A673 (cell line): ENCODE measurements at regions not wholly inside any gene's neighbourhood (a gene's known extent, or its start where the extent isn't known, plus 50 kb on each side); places are given as distances from the start of the nearest gene placed in this dataset.

Experiments
- BruUV-seq: library from RNA; stranded (reverse); fragments of 400-500 nt; replicated peaks from 2 replicates; lab custom pipeline; 2021; lab: Mats Ljungman, UMichigan
- CTCF ChIA-PET: fragments of 300-600 bp; sonication (Branson Sonifier 250); formaldehyde crosslinking; loops from one replicate; lab custom pipeline; 2022; ENCODE audit warnings: antibody characterized with exemption; lab: Charles Lee
- POLR2A ChIA-PET: fragments of 300-600 bp; sonication (Branson Sonifier 250); formaldehyde crosslinking; loops from one replicate; lab custom pipeline; 2022; ENCODE audit warnings: antibody characterized with exemption; ENCODE audit not compliant: low non-redundant PET; lab: Charles Lee
- DNase-seq: peaks from one replicate; pipeline ENCODE4 v3.0.0-alpha.2; 2015; ENCODE audit warnings: low spot score
- H3K27ac ChIP-seq: fragments of 200-600 bp; sonication (generic); 2 replicates; pipeline ENCODE4 v1.5.1; 2016; ENCODE audit warnings: mixed run types, low read depth, mild to moderate bottlenecking, mixed read lengths, antibody characterized with exemption, low read length; ENCODE audit not compliant: poor library complexity, severe bottlenecking
- H3K27me3 ChIP-seq: fragments of 200-600 bp; sonication (generic); replicated peaks from 2 replicates; pipeline ENCODE4 v1.6.1; 2017; ENCODE audit warnings: mixed run types, low read depth, mild to moderate bottlenecking, mixed read lengths, antibody characterized with exemption, low read length; ENCODE audit not compliant: insufficient read depth, poor library complexity
- H3K36me3 ChIP-seq: fragments of 200-600 bp; sonication (generic); 2 replicates; pipeline ENCODE4 v1.6.1; 2016; ENCODE audit warnings: mixed run types, mild to moderate bottlenecking, mixed read lengths, antibody characterized with exemption, low read length; ENCODE audit not compliant: insufficient read depth, poor library complexity, severe bottlenecking
- H3K4me1 ChIP-seq: fragments of 200-600 bp; sonication (generic); 2 replicates; pipeline ENCODE4 v1.6.1; 2017; ENCODE audit warnings: mixed run types, mild to moderate bottlenecking, mixed read lengths, antibody characterized with exemption, low read length; ENCODE audit not compliant: insufficient read depth, poor library complexity, severe bottlenecking
- H3K4me3 ChIP-seq: fragments of 200-600 bp; sonication (generic); 2 replicates; pipeline ENCODE4 v1.5.1; 2016; ENCODE audit warnings: low read depth, mixed run types, mild to moderate bottlenecking, mixed read lengths, low read length; ENCODE audit not compliant: poor library complexity, severe bottlenecking
- H3K9me3 ChIP-seq: fragments of 200-600 bp; sonication (generic); 2 replicates; pipeline ENCODE4 v1.6.1; 2016; ENCODE audit warnings: mixed run types, low read depth, mild to moderate bottlenecking, mixed read lengths, antibody characterized with exemption, low read length; ENCODE audit not compliant: poor library complexity, severe bottlenecking
- EZH2 ChIP-seq: fragments of 200-600 bp; sonication (generic); IDR thresholded peaks from 2 replicates; pipeline ENCODE4 v1.6.1; 2017; ENCODE audit warnings: borderline replicate concordance, low read depth, mild to moderate bottlenecking, mixed read lengths, antibody characterized with exemption, low read length; ENCODE audit not compliant: poor library complexity, severe bottlenecking
- intact Hi-C: fragments of 100-400 bp; cut with micrococcal nuclease; formaldehyde crosslinking; loops from one replicate; pipeline ENCODE4 v1.10.0; 2022; ENCODE audit not compliant: unreplicated experiment
- TF ChIP-seq, protein P1 (sequence below): fragments of 300-800, 200-600 bp; sonication (generic); conservative IDR thresholded peaks from 2 replicates; pipeline ENCODE4 v1.5.1; 2017; ENCODE audit warnings: low read depth, mild to moderate bottlenecking, antibody characterized with exemption, low read length, moderate library complexity, mixed read lengths

DNA sequence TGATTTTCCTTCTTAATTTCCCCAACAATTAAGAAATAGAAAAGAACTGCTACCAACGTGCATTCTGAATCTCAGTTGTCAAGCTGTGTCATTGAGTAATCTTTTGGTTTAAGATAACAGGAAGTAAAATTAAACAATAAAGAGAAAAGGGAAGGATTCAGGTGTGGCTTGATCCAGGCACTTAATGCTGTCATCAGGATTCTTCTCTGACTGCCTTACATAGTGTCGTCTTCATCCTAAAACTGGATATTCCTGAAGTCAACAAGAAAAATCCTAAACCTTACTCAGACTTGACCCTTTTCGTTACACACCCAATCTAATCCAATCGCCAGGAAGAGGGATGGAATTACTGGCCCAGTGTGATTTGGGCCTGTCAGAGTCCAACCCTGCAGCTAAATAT, 443.8 kb downstream of the MED13L start:
- no peaks in the 10 kb centered on the region for H3K36me3 ChIP-seq
- no peak overlapping the region for H3K4me3 ChIP-seq
- no peaks in the 10 kb centered on the region for H3K4me1 ChIP-seq
- H3K9me3 ChIP-seq, result no peaks in the 10 kb centered on the region
- BruUV-seq, result no TSS peak
- ChIA-PET POLR2A (no interaction called here), CTCF (no interaction called here)
- no peak for DNase-seq
- no peaks in the 10 kb centered on the region for H3K27me3 ChIP-seq
- no peak overlapping the region for H3K27ac ChIP-seq
- intact Hi-C loops, result no loop called here
- no peak for TF ChIP-seq EZH2
- TF ChIP-seq, protein P1, sequence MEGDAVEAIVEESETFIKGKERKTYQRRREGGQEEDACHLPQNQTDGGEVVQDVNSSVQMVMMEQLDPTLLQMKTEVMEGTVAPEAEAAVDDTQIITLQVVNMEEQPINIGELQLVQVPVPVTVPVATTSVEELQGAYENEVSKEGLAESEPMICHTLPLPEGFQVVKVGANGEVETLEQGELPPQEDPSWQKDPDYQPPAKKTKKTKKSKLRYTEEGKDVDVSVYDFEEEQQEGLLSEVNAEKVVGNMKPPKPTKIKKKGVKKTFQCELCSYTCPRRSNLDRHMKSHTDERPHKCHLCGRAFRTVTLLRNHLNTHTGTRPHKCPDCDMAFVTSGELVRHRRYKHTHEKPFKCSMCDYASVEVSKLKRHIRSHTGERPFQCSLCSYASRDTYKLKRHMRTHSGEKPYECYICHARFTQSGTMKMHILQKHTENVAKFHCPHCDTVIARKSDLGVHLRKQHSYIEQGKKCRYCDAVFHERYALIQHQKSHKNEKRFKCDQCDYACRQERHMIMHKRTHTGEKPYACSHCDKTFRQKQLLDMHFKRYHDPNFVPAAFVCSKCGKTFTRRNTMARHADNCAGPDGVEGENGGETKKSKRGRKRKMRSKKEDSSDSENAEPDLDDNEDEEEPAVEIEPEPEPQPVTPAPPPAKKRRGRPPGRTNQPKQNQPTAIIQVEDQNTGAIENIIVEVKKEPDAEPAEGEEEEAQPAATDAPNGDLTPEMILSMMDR, result no peak

DNA sequence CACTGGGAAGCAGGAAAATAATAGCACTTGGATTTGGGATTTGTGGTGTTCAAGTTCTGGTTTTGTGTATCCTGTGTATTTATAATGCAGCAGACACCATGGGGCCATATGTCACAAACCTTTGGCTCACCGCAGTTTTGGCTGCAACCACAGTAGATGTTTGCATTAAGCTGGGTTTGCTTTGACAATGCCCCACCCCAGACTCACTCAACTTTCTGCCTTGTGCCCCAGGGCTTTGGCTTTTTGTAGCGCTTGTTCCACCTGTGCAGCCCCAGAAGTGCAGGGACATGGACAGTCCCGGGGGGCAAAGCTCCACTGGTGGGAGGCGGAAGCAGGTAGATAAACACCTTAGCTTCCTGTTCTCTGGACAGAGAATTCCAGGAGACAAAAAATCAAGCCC, 446.9 kb downstream of the MED13L start:
- ChIA-PET POLR2A (no interaction called here), CTCF (no interaction called here)
- DNase-seq, result no peak
- H3K36me3 ChIP-seq, result no peaks in the 10 kb centered on the region
- intact Hi-C loops, result no loop called here
- TF ChIP-seq, protein P1, result no peak
- TF ChIP-seq EZH2, result no peak
- H3K27ac ChIP-seq, result no peak overlapping the region
- no peaks in the 10 kb centered on the region for H3K27me3 ChIP-seq
- H3K4me1 ChIP-seq, result no peaks in the 10 kb centered on the region
- H3K4me3 ChIP-seq, result no peak overlapping the region
- no TSS peak for BruUV-seq
- H3K9me3 ChIP-seq, result no peaks in the 10 kb centered on the region

DNA sequence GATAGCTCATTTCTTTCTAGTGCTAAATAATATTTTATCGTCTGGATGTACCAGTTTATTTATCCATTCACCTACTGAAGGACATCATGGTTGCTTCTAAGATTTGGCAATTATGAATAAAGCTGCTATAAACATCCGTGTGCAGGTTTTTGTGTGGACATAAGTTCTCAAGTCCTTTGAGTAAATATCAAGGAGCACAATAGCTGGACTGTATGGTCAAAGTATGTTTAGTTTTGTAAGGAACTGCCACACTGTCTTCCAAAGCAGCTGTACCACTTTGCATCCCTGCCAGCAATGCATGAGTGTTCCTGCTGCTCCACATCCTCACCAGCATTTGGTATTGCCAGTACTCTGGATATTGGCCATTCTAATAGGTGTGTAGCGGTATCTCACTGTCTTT, 447.4 kb downstream of the MED13L start:
- Histone ChIP-seq H3K9me3 (no peaks in the 10 kb centered on the region), H3K36me3 (no peaks in the 10 kb centered on the region), H3K27me3 (no peaks in the 10 kb centered on the region), H3K4me3 (no peak overlapping the region), H3K4me1 (no peaks in the 10 kb centered on the region), H3K27ac (no peak overlapping the region)
- TF ChIP-seq EZH2, result no peak
- TF ChIP-seq, protein P1, result no peak
- DNase-seq, result no peak
- BruUV-seq, result no TSS peak
- ChIA-PET CTCF (no interaction called here), POLR2A (no interaction called here)
- intact Hi-C loops, result no loop called here
